ENCODE measurements at regions not wholly inside any gene's neighbourhood (a gene's known extent, or its start where the extent isn't known, plus 50 kb on each side); places are given as distances from the start of the nearest gene placed in this dataset.

DNA sequence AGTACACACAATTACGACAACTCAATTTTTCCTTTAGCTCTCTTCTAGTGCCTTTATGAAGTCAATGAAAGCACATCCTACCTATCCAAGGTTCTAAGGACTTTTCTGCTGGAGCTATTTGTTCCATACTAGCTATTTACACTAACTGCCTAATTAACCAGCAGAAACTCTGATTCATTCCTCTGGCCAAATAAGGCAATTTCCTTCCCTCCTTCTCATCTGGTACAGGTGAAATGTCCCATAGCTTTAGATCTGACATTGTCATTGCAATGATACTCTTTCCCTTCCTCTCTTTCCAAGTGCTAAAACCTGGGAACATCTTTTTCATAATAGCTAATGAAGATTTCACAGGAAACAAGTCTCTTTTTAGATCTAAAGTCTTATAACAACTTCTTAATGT is 521.7 kb downstream of the SOX2 start:
- H3K79me2 ChIP-seq (ENCODE audit: control insufficient read depth, insufficient read depth, low read length), result no peaks in the 10 kb centered on the region
- no peak overlapping the region for H3K4me3 ChIP-seq (replicated peaks in 1 of 3; ENCODE audit: insufficient read depth in 1 of 3, low read depth in 1 of 3, low read length in 3 of 3)
- ChIA-PET CTCF (no interaction called here), POLR2A (no interaction called here)
- no peak overlapping the region for H2AFZ ChIP-seq (ENCODE audit: low read depth, low read length)
- no peak overlapping the region for H3K27ac ChIP-seq (ENCODE audit: insufficient read depth, low read depth, low read length)
- H3K4me1 ChIP-seq (ENCODE audit: control insufficient read depth, extremely low read depth, insufficient read depth, low read length), result no peaks in the 10 kb centered on the region
- DNase-seq (ENCODE audit: low read depth, low spot score) (no peak), FAIRE-seq (no peak)
- no peaks in the 10 kb centered on the region for H3K9me1 ChIP-seq (replicated peaks; ENCODE audit: control insufficient read depth, extremely low read depth, insufficient read depth, low read length)
- H3K9me3 ChIP-seq (replicated peaks; ENCODE audit: control insufficient read depth, insufficient read depth, low read length), result no peaks in the 10 kb centered on the region
- no peak overlapping the region for H3K4me2 ChIP-seq (ENCODE audit: insufficient read depth, low read length)
- intact Hi-C loops (cut with micrococcal nuclease) (no loop called here), dilution Hi-C loops (cut with MboI; ENCODE audit: extremely low pct_ligation_motif_present, low sequenced_read_pairs) (no loop called here)
- no peaks in the 10 kb centered on the region for H3K27me3 ChIP-seq (ENCODE audit: control insufficient read depth in 2 of 2, insufficient read depth in 2 of 2, low read length in 2 of 2)
- BruUV-seq (replicated peaks), result no TSS peak
- no peaks in the 10 kb centered on the region for H3K36me3 ChIP-seq (ENCODE audit: control insufficient read depth in 2 of 2, extremely low read depth in 1 of 2, insufficient read depth in 2 of 2, low read length in 2 of 2)
- TF ChIP-seq FOS (IDR thresholded peaks at IDR 0.05; ENCODE audit: borderline replicate concordance, insufficient read depth, low read length) (no peak), MAX (IDR thresholded peaks at IDR 0.05; ENCODE audit: insufficient read depth, insufficient read length) (no peak), EZH2 (IDR thresholded peaks at IDR 0.05; ENCODE audit: borderline replicate concordance, low read depth, low read length, severe bottlenecking) (no peak), POLR2AphosphoS5 (IDR thresholded peaks at IDR 0.05; ENCODE audit: insufficient read depth, low read depth, low read length) (no peak), POLR2A (IDR thresholded peaks at IDR 0.05; ENCODE audit: low read depth, low read length) (no peak), JUN (IDR thresholded peaks at IDR 0.05; ENCODE audit: borderline replicate concordance, insufficient read depth, insufficient read length, low read depth) (no peak), CTCF (IDR thresholded peaks at IDR 0.05; ENCODE audit: extremely low read depth in 1 of 2, insufficient read depth in 1 of 2, low read depth in 1 of 2, low read length in 2 of 2) (no peak), MYC (IDR thresholded peaks at IDR 0.05; ENCODE audit: low read depth, low read length) (no peak), GATA2 (IDR thresholded peaks at IDR 0.05; ENCODE audit: insufficient read depth, insufficient read length, low read depth, low read length) (no peak)
- no peaks in the 10 kb centered on the region for H4K20me1 ChIP-seq (replicated peaks; ENCODE audit: control insufficient read depth, extremely low read depth, insufficient read depth, low read length)
- no peak overlapping the region for H3K9ac ChIP-seq (replicated peaks; ENCODE audit: extremely low read depth, insufficient read depth, low read length)
